Testis (tissue), 2 donors: ENCODE measurements at regions not wholly inside any gene's neighbourhood (a gene's known extent, or its start where the extent isn't known, plus 50 kb on each side); places are given as distances from the start of the nearest gene placed in this dataset.

Experiments
- POLR2A ChIP-seq: fragments of 450-650 bp; IDR thresholded peaks from one replicate; pipeline ENCODE4 v1.6.1; 2017; ENCODE audit warnings: antibody characterized with exemption, mild to moderate bottlenecking, moderate library complexity
- TF ChIP-seq, protein P1 (sequence below), 3 experiments: fragments of 450-650 bp in 2 of 3; fragments of 200-600 bp in 1 of 3; sonication (generic) in 1 of 3; IDR thresholded peaks; one replicate each; pipeline ENCODE4 v1.5.1; 2016 to 2019; ENCODE audit warnings: antibody characterized with exemption in 3 of 3, mild to moderate bottlenecking in 2 of 3, moderate library complexity in 1 of 3

DNA sequence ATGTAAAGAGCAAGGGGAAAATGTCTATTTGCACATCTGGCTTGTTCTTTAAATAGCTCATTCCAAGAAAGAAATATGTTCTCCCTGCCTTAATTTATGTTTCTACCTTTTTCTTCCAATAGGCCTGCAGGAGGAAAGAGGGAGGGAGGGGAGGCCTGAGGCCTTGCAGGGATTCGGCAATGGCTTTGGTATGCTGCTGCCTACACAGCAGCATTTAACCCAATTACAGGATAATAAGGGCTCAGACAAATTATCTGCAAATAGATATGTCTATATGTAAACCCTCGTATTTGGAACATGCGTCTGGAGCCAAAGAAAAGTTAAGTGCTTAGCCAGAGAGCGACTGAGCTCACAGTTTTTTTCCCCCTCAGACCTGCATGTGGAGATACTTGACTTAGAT lies 277.2 kb downstream of the CDC5L start:
- TF ChIP-seq, protein P1, sequence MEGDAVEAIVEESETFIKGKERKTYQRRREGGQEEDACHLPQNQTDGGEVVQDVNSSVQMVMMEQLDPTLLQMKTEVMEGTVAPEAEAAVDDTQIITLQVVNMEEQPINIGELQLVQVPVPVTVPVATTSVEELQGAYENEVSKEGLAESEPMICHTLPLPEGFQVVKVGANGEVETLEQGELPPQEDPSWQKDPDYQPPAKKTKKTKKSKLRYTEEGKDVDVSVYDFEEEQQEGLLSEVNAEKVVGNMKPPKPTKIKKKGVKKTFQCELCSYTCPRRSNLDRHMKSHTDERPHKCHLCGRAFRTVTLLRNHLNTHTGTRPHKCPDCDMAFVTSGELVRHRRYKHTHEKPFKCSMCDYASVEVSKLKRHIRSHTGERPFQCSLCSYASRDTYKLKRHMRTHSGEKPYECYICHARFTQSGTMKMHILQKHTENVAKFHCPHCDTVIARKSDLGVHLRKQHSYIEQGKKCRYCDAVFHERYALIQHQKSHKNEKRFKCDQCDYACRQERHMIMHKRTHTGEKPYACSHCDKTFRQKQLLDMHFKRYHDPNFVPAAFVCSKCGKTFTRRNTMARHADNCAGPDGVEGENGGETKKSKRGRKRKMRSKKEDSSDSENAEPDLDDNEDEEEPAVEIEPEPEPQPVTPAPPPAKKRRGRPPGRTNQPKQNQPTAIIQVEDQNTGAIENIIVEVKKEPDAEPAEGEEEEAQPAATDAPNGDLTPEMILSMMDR (IDR thresholded peaks at IDR 0.05), result no peak
- TF ChIP-seq POLR2A, result no peak
